ENCODE measurements at regions not wholly inside any gene's neighbourhood (a gene's known extent, or its start where the extent isn't known, plus 50 kb on each side); places are given as distances from the start of the nearest gene placed in this dataset.

- TF ChIP-seq TAF15 (IDR thresholded peaks at IDR 0.05; ENCODE audit: low read depth, low read length) (0 out of 2 replicates have a peak, but pooled peaks have one; percentile 58), DEAF1 (CRISPR knock-in tag; IDR thresholded peaks at IDR 0.05) (no peak), TAF9B (IDR thresholded peaks at IDR 0.05; ENCODE audit: partially characterized antibody) (no peak), NR2C1 (IDR thresholded peaks at IDR 0.05) (no peak), NR2C1 (tag; IDR thresholded peaks at IDR 0.05) (no peak), ZC3H4 (CRISPR knock-in tag; IDR thresholded peaks at IDR 0.05; ENCODE audit: borderline replicate concordance) (peak; percentile 54; the same call in 1 of the 2 replicates), ZBTB8A (IDR thresholded peaks at IDR 0.05; ENCODE audit: partially characterized antibody) (no peak), CBX3 (IDR thresholded peaks at IDR 0.05; ENCODE audit: borderline replicate concordance in 1 of 2, low read length in 2 of 2) (peak in 1 of 2 experiments; percentile 24; a peak in 1 of 3 replicates)
Observed at GRCh38 chr13:90427322-90428272, 919.9 kb upstream of the MIR17HG start (continued).

Measured in K562 (cell line).